GM20431 (cell line): ENCODE measurements at regions not wholly inside any gene's neighbourhood (a gene's known extent, or its start where the extent isn't known, plus 50 kb on each side); places are given as distances from the start of the nearest gene placed in this dataset.
"Not testable (repeated sequence)": the region's sequence is repeated elsewhere in the genome, so short reads cannot be mapped to it uniquely, and the experiment has no call there.

Experiments
- in situ Hi-C: fragments of 300-500 bp; cut with MseI, MboI; formaldehyde crosslinking; loops from one replicate; pipeline ENCODE4 v1.15.0; 2020; ENCODE audit warnings: low sequenced_read_pairs; ENCODE audit not compliant: unreplicated experiment

GRCh38 chr4:72945719-72946336, 123.7 kb downstream of the COX18 start:
- in situ Hi-C loops = no loop called here

GRCh38 chr4:72942565-72942964, 127.0 kb downstream of the COX18 start:
- in situ Hi-C loops = no loop called here

DNA sequence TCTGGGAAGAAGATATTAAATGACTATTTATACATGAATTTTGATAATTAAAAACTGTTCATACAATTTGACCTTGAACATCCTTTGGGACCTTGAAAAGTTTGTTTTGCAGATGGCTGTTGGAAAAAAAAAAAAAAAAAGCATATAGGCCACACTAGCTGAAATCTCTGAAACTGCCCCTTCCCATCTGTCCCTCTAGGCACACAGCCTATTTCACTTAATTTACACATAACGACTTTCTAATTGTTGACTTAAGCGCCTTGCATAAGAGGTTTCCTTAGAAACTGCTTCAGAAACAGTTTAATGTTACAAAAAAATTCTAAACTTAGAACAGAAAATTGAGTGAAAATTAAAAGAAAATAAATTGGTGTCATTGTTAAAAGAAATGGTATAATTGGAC, 131.0 kb downstream of the COX18 start:
- in situ Hi-C loops = no loop called here

- in situ Hi-C loops = no loop called here
Measured at GRCh38 chr4:72935462-72935861, 134.1 kb downstream of the COX18 start.

GRCh38 chr4:72933029-72933428, 136.5 kb downstream of the COX18 start:
- in situ Hi-C loops = no loop called here

- in situ Hi-C loops = no loop called here
Measured at GRCh38 chr4:72931346-72931745, 138.2 kb downstream of the COX18 start.

DNA sequence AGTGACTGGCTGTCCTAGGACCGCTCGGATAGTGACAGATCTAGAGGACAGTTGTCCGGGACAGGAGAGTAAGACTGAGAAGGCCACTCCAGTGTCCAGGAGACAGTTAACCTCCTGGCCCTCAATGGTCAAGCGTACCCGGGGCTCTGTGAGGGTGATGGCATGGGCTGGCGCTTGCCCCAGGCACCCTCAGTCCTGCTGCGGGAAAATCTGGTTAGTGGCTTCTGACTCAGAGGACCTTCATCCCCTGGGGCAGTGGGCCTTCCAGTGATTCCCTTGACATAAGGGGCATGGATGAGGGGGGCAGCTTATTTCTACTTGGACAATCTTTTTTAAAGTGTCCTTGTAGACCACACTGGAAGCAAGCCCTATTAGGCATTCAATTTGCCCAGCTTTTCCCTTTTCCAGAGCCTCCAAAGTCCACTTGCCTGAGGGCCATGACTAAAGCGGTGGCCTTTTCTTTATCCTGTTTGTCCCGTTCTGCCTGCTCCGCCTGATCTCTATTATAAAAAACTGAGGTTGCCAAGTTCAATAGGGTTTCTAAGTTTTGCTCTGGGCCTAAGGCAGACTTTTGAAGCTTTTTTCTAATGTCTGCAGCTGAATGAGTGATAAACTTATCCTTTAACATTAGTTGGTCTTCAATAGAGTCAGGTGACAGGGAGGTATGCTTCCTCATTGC, 139.8 kb downstream of the COX18 start:
- in situ Hi-C loops = not testable (repeated sequence)

DNA sequence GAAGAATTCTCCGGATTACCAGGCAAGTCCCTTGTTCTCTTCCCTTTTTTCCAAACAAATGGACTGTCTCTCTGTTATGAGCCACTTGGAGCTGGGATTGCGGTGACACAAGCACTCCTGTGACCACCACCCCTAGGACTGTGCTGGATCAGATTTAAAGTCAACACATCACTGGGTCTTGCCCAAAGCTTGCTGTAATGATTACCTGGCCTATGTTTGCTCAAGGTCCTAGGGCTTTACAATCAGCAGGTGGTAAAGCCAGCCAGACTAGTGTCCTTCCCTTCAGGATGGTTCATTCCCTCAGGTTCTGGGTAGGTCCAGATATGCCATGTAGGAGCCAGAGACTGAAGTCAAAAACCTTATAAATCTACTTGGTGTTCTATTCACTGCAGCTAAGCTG, 144.7 kb downstream of the COX18 start:
- in situ Hi-C loops = no loop called here

- in situ Hi-C loops = no loop called here
Measured at GRCh38 chr4:72919937-72920336, 149.6 kb downstream of the COX18 start.

DNA sequence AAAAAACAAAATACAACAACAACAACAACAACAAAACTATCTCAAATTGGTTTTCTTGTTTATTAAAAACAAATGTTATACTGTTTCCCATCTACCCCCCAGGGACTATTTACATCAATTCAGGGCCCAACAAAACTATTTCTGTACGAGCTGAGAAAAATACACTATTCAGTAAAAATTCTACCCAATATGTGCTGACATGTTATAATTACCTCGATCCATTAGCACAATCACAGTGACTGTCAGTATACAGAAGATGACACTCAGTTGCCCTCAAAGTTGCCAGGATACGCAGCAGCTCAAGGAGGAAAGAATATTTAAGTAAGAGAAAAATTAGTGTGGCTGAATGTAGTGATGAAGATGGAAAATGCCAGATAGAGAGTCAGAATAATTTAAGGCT, 150.1 kb downstream of the COX18 start:
- in situ Hi-C loops = no loop called here

GRCh38 chr4:72918362-72918761, 151.2 kb downstream of the COX18 start:
- in situ Hi-C loops = no loop called here

DNA sequence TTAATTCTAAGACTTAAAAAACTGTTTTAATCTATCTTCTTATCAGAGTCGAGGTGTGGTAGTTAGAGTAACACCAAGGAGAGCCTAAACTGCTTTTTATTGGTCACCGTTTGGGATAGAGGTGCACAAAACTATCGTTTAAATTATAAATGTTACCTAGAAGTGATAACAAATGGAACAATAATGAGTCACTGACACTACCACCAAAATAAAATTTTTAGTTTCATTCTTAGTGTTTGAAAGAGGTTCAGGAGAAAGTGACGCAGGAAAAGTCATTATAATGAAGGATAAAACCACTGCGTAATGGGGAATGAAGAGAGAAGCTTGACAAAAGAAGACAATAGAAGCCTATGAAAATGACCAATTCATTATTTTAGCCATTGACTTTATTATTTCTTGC, 158.2 kb downstream of the COX18 start:
- in situ Hi-C loops = no loop called here

DNA sequence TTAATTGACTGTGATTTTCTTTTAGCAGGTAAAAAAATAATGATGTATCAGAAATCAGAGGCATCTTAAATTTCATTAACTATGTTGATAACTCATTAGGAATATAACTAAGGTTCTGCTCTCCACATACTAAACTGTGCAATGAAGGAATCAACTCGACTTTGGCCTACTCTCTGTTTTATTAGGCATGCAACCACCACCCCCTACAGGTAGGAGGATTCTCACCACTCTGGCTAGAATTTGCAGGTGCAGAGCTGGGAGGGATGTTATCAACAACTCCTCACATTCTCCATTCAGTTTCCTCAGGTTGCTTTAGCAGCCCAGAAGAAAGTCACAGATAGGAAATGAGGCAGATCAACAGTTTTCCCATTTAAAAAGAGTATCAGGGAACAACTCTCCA, 160.1 kb downstream of the COX18 start:
- in situ Hi-C loops = no loop called here

DNA sequence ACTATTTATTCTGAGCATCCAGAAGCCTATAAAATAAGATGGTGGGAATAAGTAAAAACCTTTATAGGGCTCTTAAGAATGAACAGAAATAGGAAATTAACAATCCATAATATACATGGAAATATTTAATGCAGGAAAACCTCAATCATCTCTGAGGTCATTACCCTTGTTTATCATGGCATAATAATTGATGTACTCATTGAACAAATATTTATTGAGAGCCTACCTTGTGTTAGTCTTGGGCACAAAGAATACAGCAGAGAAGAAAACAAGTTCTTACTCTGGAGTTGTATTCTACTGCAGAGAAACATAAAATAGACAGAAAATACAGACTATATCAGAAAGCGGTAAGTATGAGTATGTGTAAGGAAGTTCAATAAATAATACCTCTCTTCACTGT, 167.2 kb downstream of the COX18 start:
- in situ Hi-C loops = no loop called here

- in situ Hi-C loops = no loop called here
Measured at GRCh38 chr4:72901553-72901952, 168.0 kb downstream of the COX18 start.

DNA sequence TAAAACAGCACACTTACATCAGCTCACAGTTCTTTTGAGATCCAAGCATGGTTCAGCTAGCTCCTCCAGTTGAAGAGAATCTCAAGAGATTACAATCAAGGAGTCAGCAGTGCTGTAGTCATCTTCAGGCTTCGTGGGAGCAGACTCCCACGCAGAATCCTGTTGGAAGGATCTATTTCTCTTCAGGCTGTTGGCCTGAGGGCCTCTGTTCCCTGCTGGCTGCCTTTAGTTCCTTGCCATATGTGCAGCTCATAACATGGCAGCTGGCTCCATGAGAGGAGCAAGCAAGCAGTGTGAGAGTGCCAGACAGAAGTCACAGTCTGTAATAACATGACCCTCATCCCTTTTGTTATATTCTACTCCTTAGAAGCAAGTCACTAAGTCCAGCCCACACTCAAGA, 168.6 kb downstream of the COX18 start:
- in situ Hi-C loops = no loop called here

- in situ Hi-C loops = no loop called here
Measured at GRCh38 chr4:72899621-72900020, 169.9 kb downstream of the COX18 start.

GRCh38 chr4:72899214-72899613, 170.3 kb downstream of the COX18 start:
- in situ Hi-C loops = no loop called here

DNA sequence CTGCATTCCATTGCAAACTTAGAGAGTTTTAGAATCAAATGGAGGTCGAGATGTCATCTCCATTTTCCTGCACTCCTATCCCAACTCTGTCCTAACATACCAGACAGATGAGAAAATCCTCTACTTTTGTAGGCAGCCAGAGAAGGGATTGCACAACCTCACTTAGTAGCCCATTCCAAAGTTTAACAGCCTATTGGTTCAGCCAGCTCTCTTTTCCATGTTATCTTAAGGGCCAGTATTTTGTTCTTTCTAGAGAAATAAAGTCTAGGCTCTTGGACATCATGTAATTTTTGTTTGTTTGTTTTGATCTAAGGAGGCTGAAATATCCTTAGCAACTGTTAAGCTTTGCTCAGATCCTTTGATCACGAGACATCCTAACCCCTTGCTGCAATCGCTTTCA, 173.0 kb downstream of the COX18 start:
- in situ Hi-C loops = no loop called here

DNA sequence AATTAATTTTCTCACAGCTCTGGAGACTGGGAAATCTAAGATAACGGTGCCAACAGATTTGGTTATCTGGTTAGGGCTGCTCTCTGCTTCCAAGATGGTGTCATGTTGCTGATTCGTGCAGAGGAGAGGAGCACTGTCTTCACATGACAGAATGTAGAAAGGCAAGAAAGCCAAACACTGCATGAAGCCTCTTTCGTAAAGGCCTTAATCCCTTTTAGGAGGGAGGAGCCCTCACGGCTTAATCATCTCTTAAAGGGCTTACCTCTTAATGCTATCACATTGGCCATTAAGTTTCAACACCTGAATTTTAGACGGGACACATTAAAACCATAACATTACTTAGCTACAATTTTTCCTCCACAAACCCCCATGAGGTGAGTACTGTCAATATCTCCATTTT, 174.1 kb downstream of the COX18 start:
- in situ Hi-C loops = no loop called here

DNA sequence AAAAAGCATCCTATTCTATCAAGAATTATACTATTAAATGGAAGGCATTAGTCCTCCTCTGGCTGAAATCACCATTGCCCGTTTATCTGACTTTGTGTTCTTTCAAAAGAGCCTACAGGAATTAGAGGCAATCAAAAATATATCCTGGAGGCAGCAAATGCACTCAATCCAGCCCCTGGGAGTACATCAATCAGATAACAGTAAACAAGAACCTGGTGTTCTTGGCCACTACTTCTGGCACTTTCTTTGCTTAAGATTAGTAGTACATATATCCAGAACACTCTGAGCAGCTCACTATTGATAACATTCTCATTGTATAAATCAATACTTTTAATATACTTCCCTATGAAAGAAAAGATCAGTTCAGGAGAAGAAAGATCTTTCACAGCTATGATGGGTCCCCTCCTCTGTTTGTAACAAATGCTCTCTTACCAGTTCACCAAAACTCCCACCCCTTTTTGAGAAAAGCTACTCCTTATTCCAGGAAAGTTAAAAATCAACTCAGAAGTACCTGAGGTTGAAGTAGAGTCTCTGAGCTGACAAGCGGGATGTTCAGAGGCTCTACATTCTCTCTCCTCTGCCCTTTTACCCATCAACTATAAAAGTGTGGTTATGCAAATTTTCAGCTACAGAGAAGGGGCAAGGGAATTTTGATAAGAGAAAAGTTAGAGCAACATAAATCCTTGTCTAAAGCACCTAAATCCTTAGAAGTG, 176.0 kb downstream of the COX18 start:
- in situ Hi-C loops = no loop called here

DNA sequence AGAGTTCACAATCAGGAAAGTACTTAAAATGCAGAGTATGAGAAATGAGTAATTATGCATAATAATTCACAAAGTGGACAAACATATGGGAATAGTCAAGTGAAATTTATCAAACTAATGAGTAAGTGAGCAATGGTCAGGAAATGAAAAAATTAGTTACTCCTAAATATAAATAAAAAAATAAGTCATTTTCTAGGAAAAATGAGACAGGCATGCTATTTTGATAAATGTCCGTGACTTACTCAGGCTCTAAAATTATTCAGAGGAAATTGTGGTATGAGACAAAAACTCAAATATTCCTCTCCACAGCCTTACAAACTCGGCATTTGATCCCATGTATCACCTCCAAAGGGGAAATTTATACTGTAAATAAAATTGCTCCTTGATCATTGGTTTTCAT, 181.2 kb downstream of the COX18 start:
- in situ Hi-C loops = no loop called here
